Heart left ventricle (tissue), 13 donors: ENCODE measurements at regions not wholly inside any gene's neighbourhood (a gene's known extent, or its start where the extent isn't known, plus 50 kb on each side); places are given as distances from the start of the nearest gene placed in this dataset.

Experiments
- CTCF ChIP-seq, 12 donors: fragments of 200-600 bp; sonication (generic) in 4 of 12; IDR thresholded peaks; one replicate each; pipeline versions ENCODE4 v1.5.0 to v1.8.0; 2018 to 2022; ENCODE audit warnings: antibody characterized with exemption in 12 of 12, mild to moderate bottlenecking in 5 of 12
- POLR2A ChIP-seq, 2 donors: fragments of 450-650 bp; IDR thresholded peaks; one replicate each; pipeline ENCODE4 v1.6.1; 2017; ENCODE audit warnings: antibody characterized with exemption in 2 of 2, mild to moderate bottlenecking in 2 of 2, moderate library complexity in 2 of 2
- donor health status: ischemic (EF 13 %, LVEDD 7.1; RV severe dilation, severe dysfunction).
- donor health status: DM: no; HTN: yes; CAD: no.
- donor health status: DM: no; HTN: no; CAD: no.
- donor health status: ischemic (EF 25% LVEDD 6.9; RV normal size, moderate dysfunction).
- donor health status: ischemic (EF 25% LVEDD 5.7; RV mildly dilated, moderate dysfunction).
- donor health status: ischemic (EF 35%, LVEDD 5.7; RV mildly dilated, moderate dysfunction).
- donor health status: nonischemic (EF 11% LVEDD 7.7; RV severe dilation, severe dysfunction).
- donor health status: DM: yes; HTN: yes; CAD: no.
- donor health status: PGD.
- donor health status: ischemic (EF 29% LVEDD 5.4; RV normal size, mild dysfunction).
- donor health status: nonischemic (EF 23%, LVEDD 6.1; RV moderate dilation, normal function).

- TF ChIP-seq CTCF (IDR thresholded peaks at IDR 0.05) (no peak), POLR2A (IDR thresholded peaks at IDR 0.05) (no peak)
Observed at GRCh38 chr6:87995461-87995860, 52.2 kb upstream of the SPACA1 start.
